HL-60 (cell line): ENCODE measurements at regions not wholly inside any gene's neighbourhood (a gene's known extent, or its start where the extent isn't known, plus 50 kb on each side); places are given as distances from the start of the nearest gene placed in this dataset.

Experiments used
- DNase-seq, 2 experiments: peaks; one replicate each; pipeline ENCODE4 v3.0.0-alpha.2; 2010 to 2020; ENCODE audit warnings: low read depth in 1 of 2, low spot score in 1 of 2
- H3K27ac ChIP-seq: fragments of 250-450 bp; sonication (Bioruptor Pico); replicated peaks from 2 replicates; pipeline ENCODE4 v1.5.1; 2020; ENCODE audit warnings: mild to moderate bottlenecking, moderate library complexity
- H3K27me3 ChIP-seq: fragments of 250-450 bp; sonication (Bioruptor Pico); 2 replicates; pipeline ENCODE4 v1.5.1; 2021; ENCODE audit warnings: mild to moderate bottlenecking, moderate library complexity; ENCODE audit not compliant: insufficient read depth, poor library complexity, severe bottlenecking
- H3K4me3 ChIP-seq: replicated peaks from 2 replicates; pipeline ENCODE4 v1.5.1; 2011; ENCODE audit warnings: mild to moderate bottlenecking, control low read depth, low read length; ENCODE audit not compliant: insufficient read depth
- GABPA ChIP-seq: IDR thresholded peaks from 2 replicates; pipeline ENCODE4 v1.6.1; 2012; ENCODE audit warnings: low read depth
- POLR2AphosphoS5 ChIP-seq: IDR thresholded peaks from 2 replicates; pipeline ENCODE4 v1.6.1; 2012; ENCODE audit warnings: low read depth
- REST ChIP-seq: IDR thresholded peaks from 2 replicates; pipeline ENCODE4 v1.6.1; 2012; ENCODE audit warnings: low read depth; ENCODE audit not compliant: insufficient replicate concordance
- SPI1 ChIP-seq: IDR thresholded peaks from 2 replicates; pipeline ENCODE4 v1.6.1; 2012; ENCODE audit warnings: low read depth, mild to moderate bottlenecking, borderline replicate concordance
- TF ChIP-seq, protein P1 (sequence below): IDR thresholded peaks from one replicate; pipeline ENCODE4 v1.5.1; 2011; ENCODE audit warnings: low read length, control low read depth, inconsistent platforms; ENCODE audit not compliant: insufficient read depth

GRCh38 chr12:88752183-88752582 is 171.9 kb upstream of the KITLG start:
- no peaks in the 10 kb centered on the region for H3K27me3 ChIP-seq
- TF ChIP-seq, protein P1, sequence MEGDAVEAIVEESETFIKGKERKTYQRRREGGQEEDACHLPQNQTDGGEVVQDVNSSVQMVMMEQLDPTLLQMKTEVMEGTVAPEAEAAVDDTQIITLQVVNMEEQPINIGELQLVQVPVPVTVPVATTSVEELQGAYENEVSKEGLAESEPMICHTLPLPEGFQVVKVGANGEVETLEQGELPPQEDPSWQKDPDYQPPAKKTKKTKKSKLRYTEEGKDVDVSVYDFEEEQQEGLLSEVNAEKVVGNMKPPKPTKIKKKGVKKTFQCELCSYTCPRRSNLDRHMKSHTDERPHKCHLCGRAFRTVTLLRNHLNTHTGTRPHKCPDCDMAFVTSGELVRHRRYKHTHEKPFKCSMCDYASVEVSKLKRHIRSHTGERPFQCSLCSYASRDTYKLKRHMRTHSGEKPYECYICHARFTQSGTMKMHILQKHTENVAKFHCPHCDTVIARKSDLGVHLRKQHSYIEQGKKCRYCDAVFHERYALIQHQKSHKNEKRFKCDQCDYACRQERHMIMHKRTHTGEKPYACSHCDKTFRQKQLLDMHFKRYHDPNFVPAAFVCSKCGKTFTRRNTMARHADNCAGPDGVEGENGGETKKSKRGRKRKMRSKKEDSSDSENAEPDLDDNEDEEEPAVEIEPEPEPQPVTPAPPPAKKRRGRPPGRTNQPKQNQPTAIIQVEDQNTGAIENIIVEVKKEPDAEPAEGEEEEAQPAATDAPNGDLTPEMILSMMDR, result no peak
- TF ChIP-seq GABPA (no peak), SPI1 (no peak), REST (no peak), POLR2AphosphoS5 (no peak)
- no peak for DNase-seq
- H3K27ac ChIP-seq, result no peak overlapping the region
- no peak overlapping the region for H3K4me3 ChIP-seq

GRCh38 chr12:88750867-88751543 is 170.7 kb upstream of the KITLG start:
- H3K27ac ChIP-seq, result no peak overlapping the region

GRCh38 chr12:88746386-88746785 is 166.1 kb upstream of the KITLG start:
- Histone ChIP-seq H3K27me3 (no peaks in the 10 kb centered on the region), H3K4me3 (no peak overlapping the region), H3K27ac (no peak overlapping the region)
- no peak for TF ChIP-seq REST
- TF ChIP-seq, protein P1, result no peak
- no peak for TF ChIP-seq POLR2AphosphoS5
- no peak for TF ChIP-seq GABPA
- no peak for TF ChIP-seq SPI1
- no peak for DNase-seq

More at GRCh38 chr12:88750867-88751543, 170.7 kb upstream of the KITLG start:
- H3K27me3 ChIP-seq, result no peaks in the 10 kb centered on the region
- H3K4me3 ChIP-seq, result no peak overlapping the region
- DNase-seq, result no peak
- TF ChIP-seq POLR2AphosphoS5 (no peak), SPI1 (no peak), REST (no peak), GABPA (no peak)
- TF ChIP-seq, protein P1, result no peak
